ENCODE measurements at regions not wholly inside any gene's neighbourhood (a gene's known extent, or its start where the extent isn't known, plus 50 kb on each side); places are given as distances from the start of the nearest gene placed in this dataset.
"Not testable (repeated sequence)": the region's sequence is repeated elsewhere in the genome, so short reads cannot be mapped to it uniquely, and the experiment has no call there.

DNA sequence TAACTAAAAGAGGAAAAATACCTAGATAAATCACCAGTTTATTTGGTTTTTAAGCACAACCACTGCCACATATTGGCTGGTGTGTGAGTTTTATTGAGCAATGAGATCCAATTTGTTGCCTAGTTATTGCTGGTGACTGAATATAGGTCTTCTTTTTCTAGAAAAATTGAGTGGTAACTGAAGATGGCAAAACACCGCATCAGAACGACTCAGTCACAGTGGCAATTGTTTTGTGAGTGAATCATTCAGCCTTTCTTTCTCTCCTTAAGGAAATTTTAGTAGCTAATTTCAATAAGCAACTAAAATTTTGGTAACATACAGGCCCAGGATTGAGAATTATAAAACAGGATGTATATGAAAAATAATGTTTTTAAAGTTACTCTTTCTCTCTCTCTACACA is 533.0 kb downstream of the KCNA4 start:
- no peak for DNase-seq (ENCODE audit: low spot score)

DNA sequence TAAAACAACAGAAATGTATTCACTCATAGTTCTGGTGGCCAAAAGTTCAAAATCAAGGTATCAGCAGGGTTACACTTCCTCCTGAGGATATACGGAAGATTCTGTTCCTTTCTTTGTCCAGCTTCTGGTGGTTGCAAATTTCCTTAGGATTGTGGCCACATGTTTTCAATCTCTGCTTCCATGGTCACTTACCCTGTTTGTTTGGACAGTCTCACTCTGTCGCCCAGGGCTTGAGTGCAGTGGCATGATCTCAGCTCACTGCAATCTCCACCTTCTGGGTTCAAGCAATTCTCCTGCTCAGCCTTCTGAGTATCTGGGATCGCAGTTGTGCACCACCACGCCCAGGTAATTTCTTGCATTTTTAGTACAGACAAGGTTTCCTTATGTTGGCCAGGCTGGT is 534.3 kb downstream of the KCNA4 start:
- no peak for DNase-seq (ENCODE audit: low spot score)

- DNase-seq (ENCODE audit: low spot score) = no peak
Observed at GRCh38 chr11:29481738-29482137, 535.1 kb downstream of the KCNA4 start.

DNA sequence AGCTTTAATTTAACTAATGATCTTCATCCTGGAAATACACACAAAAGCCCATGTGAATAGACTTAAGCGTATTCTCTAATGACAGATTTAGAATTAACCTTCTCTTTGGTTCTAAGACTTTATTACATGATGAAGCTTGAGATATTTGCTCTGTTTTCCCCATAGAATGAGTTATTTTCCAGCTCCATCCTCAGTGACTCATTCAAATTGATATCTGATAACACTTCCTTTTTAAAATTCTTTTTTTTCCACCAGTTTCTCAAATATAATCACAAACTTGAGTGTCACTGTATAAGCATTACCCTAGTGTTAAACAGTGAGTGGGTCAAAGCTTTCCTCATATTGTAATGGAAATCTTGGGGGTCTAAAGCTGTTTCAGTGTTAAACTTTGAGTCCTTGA is 535.8 kb downstream of the KCNA4 start:
- DNase-seq (ENCODE audit: low spot score) = no peak

DNA sequence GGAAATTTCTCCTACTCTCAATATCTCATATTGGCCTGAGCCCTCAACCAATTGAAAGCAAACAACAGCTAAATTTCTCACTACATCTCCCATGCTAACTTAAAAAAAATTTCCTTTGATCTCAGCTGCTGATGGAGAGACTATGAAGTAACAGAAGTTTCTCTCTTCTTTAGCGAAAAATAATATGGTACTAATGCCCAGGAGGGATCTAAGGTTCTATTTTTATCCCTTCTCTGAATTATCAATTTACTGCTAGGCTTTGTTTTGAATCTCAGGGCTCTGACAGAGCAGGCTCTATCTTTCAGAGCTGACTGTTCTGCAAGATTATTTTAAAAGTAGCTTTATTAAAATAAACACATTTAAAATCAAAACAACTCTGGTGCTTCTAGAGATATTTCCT is 558.6 kb downstream of the KCNA4 start:
- no peak for DNase-seq (ENCODE audit: low spot score)

- DNase-seq (ENCODE audit: low spot score) = no peak
Observed at GRCh38 chr11:29452146-29452545, 564.7 kb downstream of the KCNA4 start.

- DNase-seq (ENCODE audit: low spot score) = no peak
Observed at GRCh38 chr11:29449281-29450074, 567.4 kb downstream of the KCNA4 start.

GRCh38 chr11:29448246-29448877 is 568.5 kb downstream of the KCNA4 start:
- peak; percentile 8 for DNase-seq (ENCODE audit: low spot score)

DNA sequence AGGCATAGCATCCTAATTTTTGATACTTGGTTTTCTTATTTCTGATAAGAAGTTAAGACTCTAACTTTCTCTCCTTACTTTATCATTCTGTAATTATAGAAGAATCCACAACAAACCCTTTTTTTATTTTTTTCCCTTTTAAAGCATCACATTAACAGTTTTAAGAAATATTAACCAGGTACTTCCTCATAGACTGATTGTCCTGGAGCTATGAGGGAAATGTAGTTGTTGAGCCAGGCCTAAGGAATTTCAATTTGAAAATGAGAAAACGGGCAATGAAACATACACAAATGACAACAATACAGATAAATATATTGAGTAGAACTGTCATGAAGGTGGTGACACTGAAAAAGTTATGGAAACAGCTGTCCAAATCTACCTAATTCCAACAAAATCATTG is 569.0 kb downstream of the KCNA4 start:
- no peak for DNase-seq (ENCODE audit: low spot score)

DNA sequence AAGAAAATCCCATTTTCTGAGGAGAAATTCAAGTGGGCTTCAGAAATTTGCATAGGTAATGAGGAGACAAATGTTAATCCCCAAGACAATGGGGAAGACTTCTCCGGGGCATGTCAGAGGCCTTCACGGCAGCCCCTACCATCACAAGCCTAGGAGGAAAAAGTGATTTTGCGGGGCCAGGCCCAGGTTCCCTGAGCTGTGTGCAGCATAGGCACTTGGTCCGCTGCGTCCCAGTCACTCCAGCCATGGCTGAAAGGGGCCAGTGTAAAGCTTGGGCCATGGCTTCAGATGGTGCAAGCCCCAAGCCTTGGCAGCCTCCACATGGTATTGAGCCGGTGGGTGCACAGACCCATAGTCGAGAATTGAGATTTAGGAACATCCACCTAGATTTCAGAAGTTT is 570.7 kb downstream of the KCNA4 start:
- DNase-seq (ENCODE audit: low spot score) = no peak

DNA sequence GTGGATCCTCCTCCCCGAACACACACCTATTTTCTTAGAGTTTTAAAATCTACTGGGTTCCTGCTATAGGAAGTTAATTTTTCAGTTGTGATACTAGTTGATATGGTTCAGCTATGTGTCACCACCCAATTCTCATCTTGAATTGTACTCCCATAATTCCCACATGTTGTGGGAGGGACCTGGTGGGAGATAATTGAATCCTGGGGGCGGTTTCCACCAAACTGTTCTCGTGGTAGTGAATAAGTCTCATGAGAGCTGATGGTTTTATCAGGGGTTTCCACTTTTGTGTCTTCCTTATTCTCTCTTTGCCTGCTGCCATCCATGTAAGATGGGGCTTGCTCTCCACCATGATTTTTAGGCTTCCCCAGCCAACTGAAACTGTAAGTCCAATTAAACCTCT is 571.6 kb downstream of the KCNA4 start:
- not testable (repeated sequence) for DNase-seq (ENCODE audit: low spot score)

DNA sequence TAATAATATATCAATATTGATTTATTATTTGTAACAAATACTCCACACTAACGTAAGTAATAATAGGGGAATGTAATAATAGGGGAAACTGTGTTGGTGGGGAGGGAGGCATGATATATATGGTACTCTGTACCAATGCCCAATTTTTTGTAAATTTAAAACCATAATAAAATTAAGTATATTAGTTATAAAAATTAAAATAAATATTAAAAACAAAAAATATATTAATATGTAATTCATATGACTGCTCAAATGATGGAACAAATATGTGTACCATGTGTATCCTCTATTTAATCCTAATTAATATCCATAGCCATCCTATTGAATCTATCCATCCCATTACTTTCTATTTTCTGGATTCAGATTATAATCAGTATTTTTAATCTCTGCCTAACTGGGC is 578.0 kb downstream of the KCNA4 start:
- no peak for DNase-seq (ENCODE audit: low spot score)

DNA sequence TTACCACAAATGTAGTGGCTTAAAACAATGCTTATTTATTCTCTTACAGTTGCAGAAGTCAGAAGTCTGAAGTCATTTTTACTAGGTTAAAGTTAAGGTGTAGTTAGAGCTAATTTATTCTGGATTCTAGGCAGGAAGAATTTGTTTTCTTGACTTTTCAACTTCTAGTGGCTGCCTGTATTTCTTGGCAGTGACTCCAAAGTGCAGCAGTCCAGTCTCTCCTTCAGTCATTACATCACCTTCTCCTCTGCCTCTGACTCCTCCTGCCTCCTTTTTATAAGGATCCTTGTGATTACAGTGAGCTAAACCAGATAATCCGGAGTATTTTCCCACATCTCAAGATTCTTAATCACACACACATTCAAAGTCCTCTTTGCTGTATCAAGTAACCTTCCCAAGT is 581.4 kb downstream of the KCNA4 start:
- DNase-seq (ENCODE audit: low spot score) = no peak

DNA sequence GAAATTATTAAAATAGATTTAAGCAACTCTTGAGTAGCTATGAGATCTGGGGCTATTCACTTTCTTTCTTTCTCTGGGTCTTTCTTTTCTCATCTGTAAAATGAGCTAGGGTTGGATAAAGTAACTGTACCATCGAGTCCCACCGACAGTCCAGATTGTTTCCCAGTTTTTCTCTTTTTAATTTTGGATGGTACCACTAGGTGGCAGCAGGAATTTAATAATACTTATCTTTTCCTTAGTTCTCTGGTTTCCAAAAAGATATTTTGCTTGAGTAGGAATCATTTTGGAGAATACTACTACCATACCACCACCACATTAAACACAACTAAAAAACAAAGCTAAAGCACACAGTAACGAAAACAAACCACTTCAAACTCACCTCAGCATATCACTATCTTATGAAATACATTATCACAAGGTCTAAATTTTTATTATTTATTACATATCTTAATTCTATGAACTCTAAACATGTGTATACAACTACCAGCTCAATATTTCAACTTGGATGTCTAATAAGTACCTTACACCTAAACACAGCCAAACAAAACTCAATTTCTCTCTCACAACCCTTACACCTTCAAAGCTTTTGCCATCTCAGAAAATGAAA is 584.0 kb downstream of the KCNA4 start:
- no peak for DNase-seq (ENCODE audit: low spot score)

- no peak for DNase-seq (ENCODE audit: low spot score)
Observed at GRCh38 chr11:29405305-29405704, 611.5 kb downstream of the KCNA4 start.

DNA sequence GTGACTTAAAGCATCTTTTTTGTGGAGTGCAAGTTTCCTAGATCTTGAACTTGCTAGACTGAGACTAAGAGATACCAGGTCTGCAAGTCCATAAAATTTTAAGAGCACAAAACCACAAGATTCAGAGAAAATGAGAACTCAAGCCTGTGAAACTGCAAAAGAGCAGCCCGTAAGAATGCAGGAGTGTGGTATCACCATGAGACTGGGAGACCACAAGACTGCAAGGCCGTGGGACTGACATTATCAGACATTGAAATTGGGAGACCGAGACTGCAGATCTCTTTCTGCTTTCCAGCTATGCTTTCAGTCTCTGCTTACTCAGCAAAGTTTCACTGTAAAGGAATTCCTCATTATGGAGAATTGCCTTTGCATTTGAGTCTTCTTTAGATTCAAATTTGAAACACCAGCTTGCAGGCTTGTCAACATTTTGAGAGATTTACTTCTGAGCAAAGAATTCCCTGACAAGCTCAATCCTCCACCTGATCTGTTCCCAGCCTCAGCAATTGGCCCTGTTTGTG is 621.2 kb downstream of the KCNA4 start:
- no peak for DNase-seq (ENCODE audit: low spot score)

GRCh38 chr11:29389793-29390192 is 627.0 kb downstream of the KCNA4 start:
- DNase-seq (ENCODE audit: low spot score) = no peak

- DNase-seq (ENCODE audit: low spot score) = no peak
Observed at GRCh38 chr11:29373725-29374124, 643.1 kb downstream of the KCNA4 start.

DNA sequence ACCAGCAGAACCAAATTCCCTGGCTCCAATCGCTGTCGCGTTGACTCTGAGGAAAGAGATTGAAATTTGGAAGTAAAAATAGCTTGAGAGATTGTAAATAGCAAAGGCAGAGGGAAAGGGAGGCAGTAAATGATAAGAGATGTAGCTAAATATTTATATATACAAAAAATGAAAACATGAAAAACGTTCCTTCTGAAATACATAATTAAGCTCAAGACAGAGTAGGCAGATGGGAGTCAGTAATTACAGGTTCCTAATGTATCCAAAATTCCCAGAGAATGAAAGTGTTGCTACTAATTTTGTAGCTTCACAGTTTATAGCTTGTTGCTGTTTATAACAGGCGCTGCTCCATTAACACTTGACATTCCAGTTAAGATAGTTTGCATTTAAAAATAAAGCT is 648.7 kb downstream of the KCNA4 start:
- no peak for DNase-seq (ENCODE audit: low spot score)

GRCh38 chr11:29364006-29364405 is 652.8 kb downstream of the KCNA4 start:
- DNase-seq (ENCODE audit: low spot score) = no peak

DNA sequence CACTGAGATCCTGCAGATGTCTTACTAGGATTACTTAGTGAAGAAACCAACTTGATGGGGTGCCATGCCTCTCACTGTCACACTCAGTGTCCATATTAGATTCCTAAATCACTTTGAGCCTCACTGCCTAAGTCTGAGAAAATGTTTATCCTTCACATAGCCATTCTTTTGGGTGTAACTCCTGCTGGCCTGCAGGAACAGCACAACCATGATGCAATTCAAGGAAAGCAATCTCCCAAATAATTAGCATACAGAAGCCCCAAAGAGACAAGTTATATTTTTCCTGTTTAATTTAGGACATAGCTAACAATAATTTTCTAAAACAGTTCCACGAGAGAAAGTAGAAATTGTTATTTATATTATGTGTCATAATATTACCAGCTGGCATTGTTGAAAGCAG is 655.5 kb downstream of the KCNA4 start:
- no peak for DNase-seq (ENCODE audit: low spot score)

DNA sequence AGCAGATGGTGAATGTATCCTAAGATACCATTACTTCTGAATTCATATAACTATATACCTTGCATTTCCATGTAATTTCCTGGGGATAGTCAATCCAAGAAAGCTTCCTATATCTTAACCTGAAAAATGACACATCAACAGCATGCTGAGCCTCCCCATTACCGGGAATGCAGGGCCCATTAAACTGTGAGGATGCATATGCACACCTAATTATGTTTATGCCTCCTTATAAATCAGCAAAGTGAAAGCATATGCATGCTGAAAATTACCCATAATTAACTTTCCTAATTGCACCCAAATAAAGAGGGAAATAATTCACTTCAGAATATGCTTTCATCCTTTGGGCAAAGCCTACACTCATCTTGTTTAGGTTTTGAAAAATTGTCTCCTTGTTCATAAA is 663.0 kb downstream of the KCNA4 start:
- no peak for DNase-seq (ENCODE audit: low spot score)

DNA sequence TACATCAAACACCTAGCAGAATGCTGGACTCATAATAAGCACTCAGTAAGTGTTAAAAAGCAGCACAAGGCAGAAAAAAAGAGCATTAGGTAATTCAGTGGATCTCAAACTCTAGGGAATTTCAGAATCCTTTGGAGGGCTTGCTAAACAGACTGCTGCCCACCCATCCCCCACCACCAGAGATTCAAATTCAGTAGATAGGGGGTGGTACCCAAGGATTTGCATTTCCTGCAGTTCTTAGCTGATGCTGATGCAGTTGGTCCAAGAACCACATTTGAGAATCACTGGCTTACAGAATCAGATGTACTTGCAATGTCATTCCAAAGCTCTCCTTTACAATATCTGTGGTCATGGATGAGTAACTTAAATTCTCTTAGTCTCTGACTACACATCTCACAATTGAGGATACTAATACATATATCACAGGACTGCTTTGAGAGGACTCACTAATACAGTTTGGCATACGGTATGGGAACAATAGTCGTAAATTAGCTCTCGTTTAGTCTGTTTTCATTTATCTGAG is 664.5 kb downstream of the KCNA4 start:
- no peak for DNase-seq (ENCODE audit: low spot score)
